Karpas-422 (cell line): ENCODE measurements at regions not wholly inside any gene's neighbourhood (a gene's known extent, or its start where the extent isn't known, plus 50 kb on each side); places are given as distances from the start of the nearest gene placed in this dataset.

Experiments
- DNase-seq: peaks from one replicate; pipeline ENCODE4 v3.0.0-alpha.2; 2015
- H2AFZ ChIP-seq: fragments of 200-600 bp; sonication (generic); 2 replicates; pipeline ENCODE4 v1.6.1; 2014; ENCODE audit warnings: antibody characterized with exemption, low read length, mixed read lengths
- H3K27ac ChIP-seq: fragments of 200-600 bp; sonication (generic); 2 replicates; pipeline ENCODE4 v1.5.1; 2014; ENCODE audit warnings: mild to moderate bottlenecking, low read length, moderate library complexity
- H3K27me3 ChIP-seq: fragments of 200-600 bp; sonication (generic); 2 replicates; pipeline ENCODE4 v1.6.1; 2014; ENCODE audit warnings: low read length, mixed read lengths
- H3K36me3 ChIP-seq: fragments of 200-600 bp; sonication (generic); 2 replicates; pipeline ENCODE4 v1.6.1; 2014; ENCODE audit warnings: low read length, mixed read lengths; ENCODE audit not compliant: insufficient read depth
- H3K4me1 ChIP-seq: fragments of 200-600 bp; sonication (generic); 2 replicates; pipeline ENCODE4 v1.6.1; 2014; ENCODE audit warnings: mild to moderate bottlenecking, low read length, mixed read lengths
- H3K4me2 ChIP-seq: fragments of 200-600 bp; sonication (generic); 2 replicates; pipeline ENCODE4 v1.6.1; 2014; ENCODE audit warnings: low read length, low read depth, mild to moderate bottlenecking; ENCODE audit not compliant: poor library complexity, severe bottlenecking
- H3K4me3 ChIP-seq: fragments of 200-600 bp; sonication (generic); 2 replicates; pipeline ENCODE4 v1.5.1; 2014; ENCODE audit warnings: mild to moderate bottlenecking, antibody characterized with exemption, low read length, mixed read lengths
- H3K79me2 ChIP-seq: fragments of 200-600 bp; sonication (generic); 2 replicates; pipeline ENCODE4 v1.6.1; 2014; ENCODE audit warnings: mild to moderate bottlenecking, low read length, mixed read lengths
- H3K9ac ChIP-seq: fragments of 200-600 bp; sonication (generic); 2 replicates; pipeline ENCODE4 v1.6.0; 2014; ENCODE audit warnings: low read length
- H3K9me2 ChIP-seq: fragments of 200-600 bp; sonication (generic), shearing (Covaris generic); replicated peaks from 2 replicates; pipeline ENCODE4 v1.6.0; 2014; ENCODE audit warnings: mild to moderate bottlenecking, low read length, moderate library complexity; ENCODE audit not compliant: insufficient read depth
- H3K9me3 ChIP-seq: fragments of 300-700, 200-600 bp; sonication (generic); 2 replicates; pipeline ENCODE4 v1.6.1; 2014; ENCODE audit warnings: low read length, mixed read lengths
- H4K20me1 ChIP-seq: fragments of 200-600 bp; sonication (generic); 2 replicates; pipeline ENCODE4 v1.6.1; 2014; ENCODE audit warnings: mild to moderate bottlenecking, antibody characterized with exemption, low read length, low read depth; ENCODE audit not compliant: insufficient read depth

DNA sequence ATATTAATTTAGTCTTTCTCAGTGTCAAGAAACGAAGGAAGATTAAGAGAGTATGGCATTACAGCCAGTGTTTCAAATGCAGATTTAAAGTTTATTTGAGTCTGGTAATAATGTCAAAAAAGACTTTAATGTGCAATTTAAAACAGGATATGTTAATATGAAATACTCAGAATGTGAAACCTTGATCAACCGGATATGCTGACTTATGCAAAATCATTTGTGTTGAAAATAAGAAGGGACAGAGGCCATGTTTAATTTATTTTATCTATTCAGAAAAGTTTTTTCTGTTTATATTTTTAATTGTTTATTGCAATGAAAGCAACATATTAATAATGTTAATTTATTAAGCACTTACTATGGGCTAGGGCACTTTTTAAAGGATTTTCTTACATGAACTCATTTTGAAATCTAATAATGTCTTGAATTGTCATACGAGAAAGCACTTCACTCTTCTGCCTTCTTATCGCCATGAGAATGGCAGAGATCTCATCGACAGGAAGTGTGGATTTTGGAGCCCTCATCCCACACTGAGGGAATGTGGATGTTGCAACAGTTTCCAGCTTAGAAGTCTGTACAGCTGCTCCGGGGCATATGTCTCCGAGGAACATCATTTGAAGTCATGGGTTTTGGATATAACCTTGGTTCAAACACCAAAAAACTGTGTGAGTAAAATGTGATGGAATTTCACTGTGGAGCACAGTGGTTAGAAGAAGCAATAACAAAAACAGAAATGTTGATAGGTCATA, 1410.4 kb downstream of the EPHA7 start:
- Histone ChIP-seq H3K4me1 (no peaks in the 10 kb centered on the region), H3K9ac (no peak overlapping the region), H2AFZ (no peak overlapping the region), H4K20me1 (no peaks in the 10 kb centered on the region), H3K27me3 (no peaks in the 10 kb centered on the region), H3K9me3 (peaks cover 12% of the 10 kb centered on the region), H3K4me2 (no peak overlapping the region), H3K36me3 (no peaks in the 10 kb centered on the region), H3K27ac (no peak overlapping the region), H3K4me3 (no peak overlapping the region), H3K79me2 (no peaks in the 10 kb centered on the region), H3K9me2 (no peaks in the 10 kb centered on the region)
- DNase-seq = no peak

DNA sequence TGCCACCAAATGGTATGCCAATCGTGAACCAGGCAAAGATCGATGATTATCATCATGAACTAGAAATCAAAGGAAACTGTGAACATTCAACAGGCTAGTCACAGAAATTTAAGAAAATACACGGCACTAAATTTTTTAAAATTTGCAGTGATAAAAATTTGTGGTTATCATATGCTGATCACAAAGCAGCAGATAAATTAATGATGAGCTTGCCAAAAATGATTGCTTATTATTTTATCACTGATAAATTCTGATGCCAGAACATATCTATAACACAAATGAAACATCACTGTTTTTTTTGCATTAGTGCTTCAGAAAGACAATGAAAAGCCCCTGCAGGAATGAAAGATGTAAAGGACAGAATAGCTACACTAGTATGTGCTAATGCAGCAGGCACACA, 1413.2 kb upstream of the MAP3K7 start:
- no peaks in the 10 kb centered on the region for H3K9me2 ChIP-seq
- peaks cover 18% of the 10 kb centered on the region for H3K9me3 ChIP-seq
- no peak overlapping the region for H2AFZ ChIP-seq
- no peak overlapping the region for H3K4me3 ChIP-seq
- H4K20me1 ChIP-seq = no peaks in the 10 kb centered on the region
- DNase-seq = no peak
- H3K9ac ChIP-seq = no peak overlapping the region
- no peaks in the 10 kb centered on the region for H3K4me1 ChIP-seq
- H3K79me2 ChIP-seq = no peaks in the 10 kb centered on the region
- H3K36me3 ChIP-seq = no peaks in the 10 kb centered on the region
- no peaks in the 10 kb centered on the region for H3K27me3 ChIP-seq
- H3K4me2 ChIP-seq = no peak overlapping the region
- H3K27ac ChIP-seq = no peak overlapping the region

DNA sequence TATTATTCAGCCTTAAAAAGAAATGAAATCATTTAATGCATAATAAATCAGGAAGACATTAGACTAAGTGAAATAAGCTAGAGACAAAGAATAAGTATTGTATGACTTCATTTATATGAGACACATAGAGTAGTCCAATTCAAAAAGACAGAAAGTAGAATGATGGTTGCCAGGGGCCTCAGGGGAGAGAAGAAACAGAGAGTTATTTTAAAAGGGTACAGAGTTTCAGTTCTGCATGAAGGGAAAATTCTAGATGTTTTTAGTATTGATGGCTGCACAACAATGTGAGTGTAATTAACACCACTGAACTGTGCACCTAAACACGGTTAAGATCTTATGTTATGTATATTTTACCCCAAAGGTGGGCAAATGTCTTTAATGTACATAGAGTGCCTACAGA, 1407.9 kb upstream of the MAP3K7 start:
- H3K9ac ChIP-seq = no peak overlapping the region
- no peak for DNase-seq
- H3K4me1 ChIP-seq = no peaks in the 10 kb centered on the region
- peaks cover 15% of the 10 kb centered on the region for H3K9me3 ChIP-seq
- no peaks in the 10 kb centered on the region for H3K36me3 ChIP-seq
- no peaks in the 10 kb centered on the region for H4K20me1 ChIP-seq
- no peak overlapping the region for H3K4me3 ChIP-seq
- H3K27me3 ChIP-seq = no peaks in the 10 kb centered on the region
- no peak overlapping the region for H3K4me2 ChIP-seq
- H3K9me2 ChIP-seq = no peaks in the 10 kb centered on the region
- H3K79me2 ChIP-seq = no peaks in the 10 kb centered on the region
- H3K27ac ChIP-seq = no peak overlapping the region
- H2AFZ ChIP-seq = no peak overlapping the region

GRCh38 chr6:91982559-91982958, 1395.7 kb upstream of the MAP3K7 start:
- no peak for DNase-seq
- Histone ChIP-seq H3K79me2 (no peaks in the 10 kb centered on the region), H3K4me2 (no peak overlapping the region), H2AFZ (no peak overlapping the region), H3K9me2 (no peaks in the 10 kb centered on the region), H3K27me3 (no peaks in the 10 kb centered on the region), H3K27ac (no peak overlapping the region), H3K4me3 (no peak overlapping the region), H3K4me1 (no peaks in the 10 kb centered on the region), H4K20me1 (no peaks in the 10 kb centered on the region), H3K9me3 (peaks cover 14% of the 10 kb centered on the region; the same call in 1 of the 2 replicates), H3K36me3 (no peaks in the 10 kb centered on the region), H3K9ac (no peak overlapping the region)

- no peaks in the 10 kb centered on the region for H3K27me3 ChIP-seq
- H3K9me2 ChIP-seq = no peaks in the 10 kb centered on the region
- no peak for DNase-seq
- H3K4me2 ChIP-seq = no peak overlapping the region
- H4K20me1 ChIP-seq = no peaks in the 10 kb centered on the region
- peaks cover 6% of the 10 kb centered on the region for H3K9me3 ChIP-seq
- H3K4me1 ChIP-seq = no peaks in the 10 kb centered on the region
- H2AFZ ChIP-seq = no peak overlapping the region
- no peak overlapping the region for H3K27ac ChIP-seq
- no peak overlapping the region for H3K9ac ChIP-seq
- H3K4me3 ChIP-seq = no peak overlapping the region
- H3K36me3 ChIP-seq = no peaks in the 10 kb centered on the region
- H3K79me2 ChIP-seq = no peaks in the 10 kb centered on the region
Observed at GRCh38 chr6:91976797-91977196, 1389.9 kb upstream of the MAP3K7 start.

GRCh38 chr6:91970700-91971099, 1383.8 kb upstream of the MAP3K7 start:
- H3K4me2 ChIP-seq = no peak overlapping the region
- H2AFZ ChIP-seq = no peak overlapping the region
- H3K4me1 ChIP-seq = no peaks in the 10 kb centered on the region
- H3K27me3 ChIP-seq = no peaks in the 10 kb centered on the region
- H3K9ac ChIP-seq = no peak overlapping the region
- H3K4me3 ChIP-seq = no peak overlapping the region
- H3K79me2 ChIP-seq = no peaks in the 10 kb centered on the region
- H4K20me1 ChIP-seq = no peaks in the 10 kb centered on the region
- no peak for DNase-seq
- no peaks in the 10 kb centered on the region for H3K36me3 ChIP-seq
- H3K9me3 ChIP-seq = peaks cover 14% of the 10 kb centered on the region
- no peak overlapping the region for H3K27ac ChIP-seq
- no peaks in the 10 kb centered on the region for H3K9me2 ChIP-seq

- Histone ChIP-seq H3K4me2 (no peak overlapping the region), H4K20me1 (no peaks in the 10 kb centered on the region), H3K9me3 (peaks cover 22% of the 10 kb centered on the region), H3K27me3 (no peaks in the 10 kb centered on the region), H3K36me3 (no peaks in the 10 kb centered on the region), H3K79me2 (no peaks in the 10 kb centered on the region), H2AFZ (no peak overlapping the region), H3K4me3 (no peak overlapping the region), H3K9me2 (no peaks in the 10 kb centered on the region), H3K27ac (no peak overlapping the region), H3K9ac (no peak overlapping the region), H3K4me1 (no peaks in the 10 kb centered on the region)
- no peak for DNase-seq
Observed at GRCh38 chr6:91965872-91966271, 1379.0 kb upstream of the MAP3K7 start.

- no peaks in the 10 kb centered on the region for H3K27me3 ChIP-seq
- H3K9ac ChIP-seq = no peak overlapping the region
Observed at GRCh38 chr6:91961671-91962070, 1374.8 kb upstream of the MAP3K7 start.

More at GRCh38 chr6:91961671-91962070, 1374.8 kb upstream of the MAP3K7 start:
- Histone ChIP-seq H3K36me3 (no peaks in the 10 kb centered on the region), H2AFZ (no peak overlapping the region), H3K9me2 (no peaks in the 10 kb centered on the region), H3K4me2 (no peak overlapping the region), H3K79me2 (no peaks in the 10 kb centered on the region), H3K4me1 (no peaks in the 10 kb centered on the region), H4K20me1 (no peaks in the 10 kb centered on the region), H3K9me3 (peaks cover 11% of the 10 kb centered on the region), H3K27ac (no peak overlapping the region), H3K4me3 (no peak overlapping the region)
- no peak for DNase-seq
